Motor neuron (in vitro differentiated cells): ENCODE measurements at regions not wholly inside any gene's neighbourhood (a gene's known extent, or its start where the extent isn't known, plus 50 kb on each side); places are given as distances from the start of the nearest gene placed in this dataset.

ENCODE experiments used
- ATAC-seq, 8 experiments: fragments of 200-7000 bp; cut with Tn5 transposase; replicated peaks in 6 of 8; 2 replicates each; pipeline ENCODE4 v1.8.0; 2021; ENCODE audit warnings: mild to moderate bottlenecking in 8 of 8, moderate library complexity in 8 of 8
- H3K27ac ChIP-seq, 2 donors: fragments of 250-450 bp; sonication (Bioruptor Pico); 2 replicates each; pipeline ENCODE4 v1.9.0; 2021; ENCODE audit warnings: antibody characterized with exemption in 2 of 2, mild to moderate bottlenecking in 2 of 2, moderate library complexity in 1 of 2
- H3K4me1 ChIP-seq, 2 donors: fragments of 250-450 bp; sonication (Bioruptor Pico); replicated peaks in 1 of 2; 2 replicates each; pipeline ENCODE4 v1.6.1; 2021; ENCODE audit warnings: antibody characterized with exemption in 2 of 2, mild to moderate bottlenecking in 2 of 2, moderate library complexity in 1 of 2
- H3K4me3 ChIP-seq, 5 donors: fragments of 250-450 bp; sonication (Bioruptor Pico); 2 replicates each; pipeline ENCODE4 v1.9.0; 2021; ENCODE audit warnings: antibody characterized with exemption in 5 of 5, mild to moderate bottlenecking in 5 of 5, moderate library complexity in 4 of 5
- WGBS, 10 experiments: fragments of 450-650 bp; shearing (Covaris generic); methylation state at CpG; one replicate each; pipeline ENCODE4 v1.0.0; 2022; 5-methylcytosine and 5-hydroxymethylcytosine counted together
- in situ Hi-C, 9 experiments: fragments of 400-800 bp; cut with MboI; loops; one replicate each; pipeline ENCODE4 v1.15.0; 2021; ENCODE audit warnings: low sequenced_read_pairs in 9 of 9, low pct_unique_long_range_greater_than_20kb in 2 of 9; ENCODE audit not compliant: unreplicated experiment in 9 of 9

GRCh38 chr20:40773376-40773775, 84.3 kb upstream of the MAFB start:
- ATAC-seq: no peak
- WGBS, 10 experiments: 0 to 80% (median 57%) methylated on average over 1 of the region's 3 CpGs; no CpG with 5 or more reads in 5 of the 10 experiments
- Histone ChIP-seq H3K4me3 (no peak overlapping the region), H3K27ac (no peak overlapping the region), H3K4me1 (no peaks in the 10 kb centered on the region)
- in situ Hi-C loops: no loop called here

GRCh38 chr20:40774252-40774651, 85.2 kb upstream of the MAFB start:
- ATAC-seq: no peak
- Histone ChIP-seq H3K4me1 (no peaks in the 10 kb centered on the region), H3K4me3 (no peak overlapping the region), H3K27ac (no peak overlapping the region)
- WGBS, 10 experiments: 13 to 75% (median 49%) methylated on average over 1 to 4 of the region's 4 CpGs; no CpG with 5 or more reads in 1 of the 10 experiments
- in situ Hi-C loops: no loop called here

- in situ Hi-C loops: no loop called here
- Histone ChIP-seq H3K4me1 (no peaks in the 10 kb centered on the region), H3K4me3 (no peak overlapping the region), H3K27ac (no peak overlapping the region)
- WGBS, 10 experiments: 0 to 100% (median 60%) methylated on average over 1 of the region's 2 CpGs; no CpG with 5 or more reads in 3 of the 10 experiments
- ATAC-seq: no peak
Observed at GRCh38 chr20:40775561-40776146, 86.6 kb upstream of the MAFB start.

- in situ Hi-C loops: no loop called here
- Histone ChIP-seq H3K4me1 (no peaks in the 10 kb centered on the region), H3K27ac (no peak overlapping the region), H3K4me3 (no peak overlapping the region)
- peak in 3 of 8 experiments; percentile 23 to 68 (median 50) for ATAC-seq
- 0 to 86% (median 75%) methylated on average over 2 to 11 of the region's 13 CpGs; no CpG with 5 or more reads in 3 of the 10 experiments for WGBS, 10 experiments
Observed at GRCh38 chr20:40776466-40777457, 87.7 kb upstream of the MAFB start.

- H3K4me1 ChIP-seq: no peaks in the 10 kb centered on the region
- H3K4me3 ChIP-seq: no peak overlapping the region
- H3K27ac ChIP-seq: no peak overlapping the region
- in situ Hi-C loops: no loop called here
- no peak for ATAC-seq
Observed at GRCh38 chr20:40777653-40778052, 88.6 kb upstream of the MAFB start.

- 21 to 77% (median 52%) methylated on average over 1 to 2 of the region's 2 CpGs; no CpG with 5 or more reads in 2 of the 10 experiments for WGBS, 10 experiments
- in situ Hi-C loops: no loop called here
- ATAC-seq: no peak
Observed at GRCh38 chr20:40778894-40779496, 90.0 kb upstream of the MAFB start.

GRCh38 chr20:40781327-40782042, 92.4 kb upstream of the MAFB start:
- in situ Hi-C loops: no loop called here
- no peak overlapping the region for H3K4me3 ChIP-seq
- H3K27ac ChIP-seq: no peak overlapping the region
- no peaks in the 10 kb centered on the region for H3K4me1 ChIP-seq
- ATAC-seq: peak in 3 of 8 experiments; percentile 26 to 62 (median 58)
- 29 to 97% (median 88%) methylated on average over 5 to 13 of the region's 14 CpGs; no CpG with 5 or more reads in 1 of the 10 experiments for WGBS, 10 experiments

More at GRCh38 chr20:40778894-40779496, 90.0 kb upstream of the MAFB start:
- no peaks in the 10 kb centered on the region for H3K4me1 ChIP-seq
- H3K4me3 ChIP-seq: no peak overlapping the region
- H3K27ac ChIP-seq: no peak overlapping the region

- no peak overlapping the region for H3K27ac ChIP-seq
- in situ Hi-C loops: no loop called here
- H3K4me3 ChIP-seq: no peak overlapping the region
- ATAC-seq: no peak
- no peaks in the 10 kb centered on the region for H3K4me1 ChIP-seq
- 40 to 100% (median 74%) methylated on average over 1 to 11 of the region's 11 CpGs; no CpG with 5 or more reads in 3 of the 10 experiments for WGBS, 10 experiments
Observed at GRCh38 chr20:40782043-40782368, 93.0 kb upstream of the MAFB start.

GRCh38 chr20:40785346-40785745, 96.3 kb upstream of the MAFB start:
- H3K4me1 ChIP-seq: no peaks in the 10 kb centered on the region
- 33 to 100% (median 78%) methylated on average over 1 to 3 of the region's 3 CpGs; no CpG with 5 or more reads in 4 of the 10 experiments for WGBS, 10 experiments
- no peak overlapping the region for H3K4me3 ChIP-seq
- in situ Hi-C loops: no loop called here
- no peak overlapping the region for H3K27ac ChIP-seq
- no peak for ATAC-seq

- Histone ChIP-seq H3K4me3 (no peak overlapping the region), H3K4me1 (no peaks in the 10 kb centered on the region), H3K27ac (no peak overlapping the region)
- 39 to 91% (median 82%) methylated on average over 2 to 7 of the region's 11 CpGs; no CpG with 5 or more reads in 4 of the 10 experiments for WGBS, 10 experiments
- no peak for ATAC-seq
- in situ Hi-C loops: no loop called here
Observed at GRCh38 chr20:40786336-40786735, 97.3 kb upstream of the MAFB start.

- 30 to 100% (median 73%) methylated on average over 1 to 5 of the region's 5 CpGs for WGBS, 10 experiments
- ATAC-seq: no peak
- no peak overlapping the region for H3K4me3 ChIP-seq
- H3K27ac ChIP-seq: no peak overlapping the region
- in situ Hi-C loops: no loop called here
- no peaks in the 10 kb centered on the region for H3K4me1 ChIP-seq
Observed at GRCh38 chr20:40787941-40788340, 98.9 kb upstream of the MAFB start.

GRCh38 chr20:40797425-40797824, 108.4 kb upstream of the MAFB start:
- Histone ChIP-seq H3K4me3 (no peak overlapping the region), H3K27ac (no peak overlapping the region), H3K4me1 (no peaks in the 10 kb centered on the region)
- in situ Hi-C loops: no loop called here
- 19 to 83% (median 43%) methylated on average over 1 to 4 of the region's 4 CpGs; no CpG with 5 or more reads in 1 of the 10 experiments for WGBS, 10 experiments
- peak in 3 of 8 experiments; percentile 18 to 32 (median 26) for ATAC-seq

GRCh38 chr20:40798066-40798465, 109.0 kb upstream of the MAFB start:
- in situ Hi-C loops: no loop called here

More at GRCh38 chr20:40798066-40798465, 109.0 kb upstream of the MAFB start:
- ATAC-seq: no peak
- Histone ChIP-seq H3K27ac (no peak overlapping the region), H3K4me1 (no peaks in the 10 kb centered on the region), H3K4me3 (no peak overlapping the region)
